Liver (tissue), 8 donors: ENCODE measurements at regions not wholly inside any gene's neighbourhood (a gene's known extent, or its start where the extent isn't known, plus 50 kb on each side); places are given as distances from the start of the nearest gene placed in this dataset.

Source experiments
- DNase-seq: peaks from one replicate; pipeline ENCODE4 v3.0.0-alpha.2; 2017; ENCODE audit warnings: low spot score
- H3K27ac ChIP-seq, 2 donors: one replicate each; pipeline ENCODE4 v1.7.0; 2013; ENCODE audit warnings: inconsistent platforms in 2 of 2, low read length in 2 of 2, control low read depth in 1 of 2, low read depth in 1 of 2, mild to moderate bottlenecking in 1 of 2
- H3K27me3 ChIP-seq, 4 donors: one replicate each; pipeline versions ENCODE4 v1.6.1 to v1.7.0; 2013; ENCODE audit warnings: low read length in 3 of 4, inconsistent platforms in 1 of 4, mild to moderate bottlenecking in 1 of 4, moderate library complexity in 1 of 4; ENCODE audit not compliant: control insufficient read depth in 4 of 4, insufficient read depth in 4 of 4
- H3K36me3 ChIP-seq, 4 donors: one replicate each; pipeline versions ENCODE4 v1.6.1 to v1.7.0; 2013; ENCODE audit warnings: low read length in 3 of 4, mild to moderate bottlenecking in 3 of 4, low read depth in 1 of 4, moderate library complexity in 1 of 4; ENCODE audit not compliant: control insufficient read depth in 4 of 4, insufficient read depth in 3 of 4
- H3K4me1 ChIP-seq, 4 donors: one replicate each; pipeline versions ENCODE4 v1.6.1 to v1.7.0; 2013; ENCODE audit warnings: low read length in 3 of 4, mild to moderate bottlenecking in 3 of 4, moderate library complexity in 1 of 4; ENCODE audit not compliant: control insufficient read depth in 4 of 4, insufficient read depth in 4 of 4
- H3K4me3 ChIP-seq, 3 donors: one replicate each; pipeline versions ENCODE4 v1.6.1 to v1.7.0; 2013; ENCODE audit warnings: low read length in 3 of 3, control low read depth in 1 of 3, low read depth in 1 of 3, mild to moderate bottlenecking in 1 of 3
- H3K9ac ChIP-seq, 2 donors: one replicate each; pipeline ENCODE4 v1.7.0; 2013; ENCODE audit warnings: low read length in 2 of 2, mild to moderate bottlenecking in 2 of 2, moderate library complexity in 2 of 2, control low read depth in 1 of 2, low read depth in 1 of 2
- H3K9me3 ChIP-seq, 4 donors: one replicate each; pipeline versions ENCODE4 v1.6.1 to v1.7.0; 2013; ENCODE audit warnings: low read length in 3 of 4; ENCODE audit not compliant: control insufficient read depth in 4 of 4
- EGR1 ChIP-seq, 2 donors: IDR thresholded peaks; 2 replicates each; pipeline ENCODE4 v1.6.1; 2016 to 2018; ENCODE audit warnings: antibody characterized with exemption in 2 of 2, low read depth in 2 of 2
- FOXA1 ChIP-seq: IDR thresholded peaks from 2 replicates; pipeline ENCODE4 v1.6.1; 2016; ENCODE audit warnings: antibody characterized with exemption
- FOXA2 ChIP-seq: IDR thresholded peaks from 2 replicates; pipeline ENCODE4 v1.6.1; 2016; ENCODE audit warnings: antibody characterized with exemption
- HNF4A ChIP-seq, 2 donors: conservative IDR thresholded peaks; 2 replicates each; pipeline ENCODE4 v1.6.1; 2016; ENCODE audit warnings: antibody characterized with exemption in 2 of 2, mild to moderate bottlenecking in 2 of 2
- HNF4G ChIP-seq: IDR thresholded peaks from 2 replicates; pipeline ENCODE4 v1.6.1; 2016; ENCODE audit warnings: antibody characterized with exemption
- JUND ChIP-seq, 2 donors: IDR thresholded peaks; 2 replicates each; pipeline ENCODE4 v1.6.1; 2016; ENCODE audit warnings: antibody characterized with exemption in 2 of 2
- NR2F2 ChIP-seq: IDR thresholded peaks from 2 replicates; pipeline ENCODE4 v1.6.1; 2016; ENCODE audit warnings: antibody characterized with exemption
- RAD21 ChIP-seq, 2 donors: IDR thresholded peaks; 2 replicates each; pipeline ENCODE4 v1.6.1; 2016; ENCODE audit warnings: antibody characterized with exemption in 2 of 2, mild to moderate bottlenecking in 2 of 2
- REST ChIP-seq: IDR thresholded peaks from 2 replicates; pipeline ENCODE4 v1.6.1; 2016; ENCODE audit warnings: antibody characterized with exemption, mild to moderate bottlenecking
- RXRA ChIP-seq, 2 donors: IDR thresholded peaks; 2 replicates each; pipeline ENCODE4 v1.6.1; 2017 to 2018; ENCODE audit warnings: antibody characterized with exemption in 2 of 2, mild to moderate bottlenecking in 1 of 2
- SP1 ChIP-seq: IDR thresholded peaks from 2 replicates; pipeline ENCODE4 v1.6.1; 2018; ENCODE audit warnings: antibody characterized with exemption, mild to moderate bottlenecking
- TAF1 ChIP-seq: conservative IDR thresholded peaks from 2 replicates; pipeline ENCODE4 v1.6.1; 2016; ENCODE audit warnings: antibody characterized with exemption, mild to moderate bottlenecking
- WGBS: extraction: QIAGEN DNeasy Blood & Tissue Kit; methylation state at CpG from one replicate; pipeline ENCODE4 v1.1.7; 2013; 5-methylcytosine and 5-hydroxymethylcytosine counted together
- TF ChIP-seq, protein P1 (sequence below): IDR thresholded peaks from 2 replicates; pipeline ENCODE4 v1.6.1; 2016; ENCODE audit warnings: antibody characterized with exemption
- TF ChIP-seq, protein P2 (sequence below): fragments of 150-350 bp; IDR thresholded peaks from 2 replicates; pipeline ENCODE4 v1.5.1; 2017; ENCODE audit warnings: improper control_type of control experiment, low read depth, low read length; ENCODE audit not compliant: missing input control
- TF ChIP-seq, protein P3 (sequence below): IDR thresholded peaks from 2 replicates; pipeline ENCODE4 v1.6.1; 2016; ENCODE audit warnings: antibody characterized with exemption
- donor health status: healthy.
- donor health status: healthy.
- donor health status: healthy.
- donor health status: healthy.
- donor health status: healthy.

DNA sequence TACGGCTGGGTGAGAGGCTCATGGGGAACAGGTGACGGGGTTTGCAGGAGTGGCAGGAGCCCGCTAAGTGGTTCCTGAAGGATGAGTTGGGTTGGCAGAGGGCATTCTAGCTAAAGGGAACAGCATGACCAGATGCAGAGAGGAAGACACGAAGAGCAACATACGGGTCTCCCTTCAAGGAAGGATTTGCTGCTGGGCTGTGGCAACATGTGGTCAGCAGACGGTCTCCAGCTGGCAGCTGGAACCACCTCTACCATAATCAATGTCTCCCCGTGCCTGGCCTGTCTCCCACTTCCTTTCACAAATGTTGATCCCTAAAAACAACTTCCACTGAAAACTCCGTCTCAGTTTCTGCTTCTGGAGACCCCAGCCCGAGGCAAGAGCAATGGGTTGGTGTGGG is 80.6 kb upstream of the SULF2 start:
- H3K4me1 ChIP-seq = peaks cover 0 to 4% (median 0%) of the 10 kb centered on the region in 4 donors
- TF ChIP-seq, protein P1, sequence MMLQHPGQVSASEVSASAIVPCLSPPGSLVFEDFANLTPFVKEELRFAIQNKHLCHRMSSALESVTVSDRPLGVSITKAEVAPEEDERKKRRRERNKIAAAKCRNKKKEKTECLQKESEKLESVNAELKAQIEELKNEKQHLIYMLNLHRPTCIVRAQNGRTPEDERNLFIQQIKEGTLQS = no peak
- no peak for TF ChIP-seq FOXA2
- no peak for TF ChIP-seq TAF1
- no peak for TF ChIP-seq FOXA1
- TF ChIP-seq, protein P2, sequence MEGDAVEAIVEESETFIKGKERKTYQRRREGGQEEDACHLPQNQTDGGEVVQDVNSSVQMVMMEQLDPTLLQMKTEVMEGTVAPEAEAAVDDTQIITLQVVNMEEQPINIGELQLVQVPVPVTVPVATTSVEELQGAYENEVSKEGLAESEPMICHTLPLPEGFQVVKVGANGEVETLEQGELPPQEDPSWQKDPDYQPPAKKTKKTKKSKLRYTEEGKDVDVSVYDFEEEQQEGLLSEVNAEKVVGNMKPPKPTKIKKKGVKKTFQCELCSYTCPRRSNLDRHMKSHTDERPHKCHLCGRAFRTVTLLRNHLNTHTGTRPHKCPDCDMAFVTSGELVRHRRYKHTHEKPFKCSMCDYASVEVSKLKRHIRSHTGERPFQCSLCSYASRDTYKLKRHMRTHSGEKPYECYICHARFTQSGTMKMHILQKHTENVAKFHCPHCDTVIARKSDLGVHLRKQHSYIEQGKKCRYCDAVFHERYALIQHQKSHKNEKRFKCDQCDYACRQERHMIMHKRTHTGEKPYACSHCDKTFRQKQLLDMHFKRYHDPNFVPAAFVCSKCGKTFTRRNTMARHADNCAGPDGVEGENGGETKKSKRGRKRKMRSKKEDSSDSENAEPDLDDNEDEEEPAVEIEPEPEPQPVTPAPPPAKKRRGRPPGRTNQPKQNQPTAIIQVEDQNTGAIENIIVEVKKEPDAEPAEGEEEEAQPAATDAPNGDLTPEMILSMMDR = no peak
- TF ChIP-seq SP1 = no peak
- no peak for TF ChIP-seq EGR1 (IDR thresholded peaks at IDR 0.05; ENCODE audit: low read depth in 2 of 2)
- TF ChIP-seq, protein P3, sequence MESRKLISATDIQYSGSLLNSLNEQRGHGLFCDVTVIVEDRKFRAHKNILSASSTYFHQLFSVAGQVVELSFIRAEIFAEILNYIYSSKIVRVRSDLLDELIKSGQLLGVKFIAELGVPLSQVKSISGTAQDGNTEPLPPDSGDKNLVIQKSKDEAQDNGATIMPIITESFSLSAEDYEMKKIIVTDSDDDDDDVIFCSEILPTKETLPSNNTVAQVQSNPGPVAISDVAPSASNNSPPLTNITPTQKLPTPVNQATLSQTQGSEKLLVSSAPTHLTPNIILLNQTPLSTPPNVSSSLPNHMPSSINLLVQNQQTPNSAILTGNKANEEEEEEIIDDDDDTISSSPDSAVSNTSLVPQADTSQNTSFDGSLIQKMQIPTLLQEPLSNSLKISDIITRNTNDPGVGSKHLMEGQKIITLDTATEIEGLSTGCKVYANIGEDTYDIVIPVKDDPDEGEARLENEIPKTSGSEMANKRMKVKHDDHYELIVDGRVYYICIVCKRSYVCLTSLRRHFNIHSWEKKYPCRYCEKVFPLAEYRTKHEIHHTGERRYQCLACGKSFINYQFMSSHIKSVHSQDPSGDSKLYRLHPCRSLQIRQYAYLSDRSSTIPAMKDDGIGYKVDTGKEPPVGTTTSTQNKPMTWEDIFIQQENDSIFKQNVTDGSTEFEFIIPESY = no peak
- no peak for TF ChIP-seq REST
- TF ChIP-seq JUND (IDR thresholded peaks at IDR 0.05) = no peak
- no peak for TF ChIP-seq RXRA (IDR thresholded peaks at IDR 0.05)
- TF ChIP-seq NR2F2 = no peak

DNA sequence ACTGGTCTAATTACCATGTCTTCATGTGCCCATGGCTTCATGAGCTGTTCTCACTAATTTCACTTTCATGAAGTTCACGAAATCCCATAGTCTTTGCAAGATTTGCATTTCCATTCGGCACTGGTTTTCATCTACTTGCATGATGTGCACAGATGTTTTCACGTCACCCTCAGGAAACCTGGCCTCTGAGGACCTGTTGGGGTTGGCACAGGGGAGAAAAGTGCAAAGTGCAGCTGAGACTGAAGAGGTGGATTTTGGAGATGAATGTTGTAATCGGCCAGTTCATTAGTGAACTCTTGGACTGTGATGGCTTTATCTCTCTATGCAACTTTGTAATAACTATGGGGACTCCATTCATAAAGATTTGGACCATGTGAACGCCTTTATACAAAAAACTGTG is 80.2 kb upstream of the SULF2 start:
- Histone ChIP-seq H3K36me3 (no peaks in the 10 kb centered on the region), H3K9me3 (peaks cover 0 to 10% (median 4%) of the 10 kb centered on the region in 4 donors), H3K9ac (no peak overlapping the region), H3K4me3 (no peak overlapping the region), H3K27ac (no peak overlapping the region), H3K4me1 (peaks cover 0 to 4% (median 0%) of the 10 kb centered on the region in 4 donors), H3K27me3 (peaks cover 0 to 4% (median 0%) of the 10 kb centered on the region in 4 donors)
- DNase-seq = no peak
- 59% methylated on average over 5 of the region's 5 CpGs for WGBS
- TF ChIP-seq HNF4A (conservative IDR thresholded peaks at IDR 0.05) (peak; percentile 86 to 88), FOXA1 (no peak), RAD21 (IDR thresholded peaks at IDR 0.05) (peak in 1 of 2 donors; percentile 7), SP1 (peak; percentile 21), HNF4G (peak; percentile 53), NR2F2 (no peak), JUND (IDR thresholded peaks at IDR 0.05) (peak in 1 of 2 donors; percentile 36), RXRA (IDR thresholded peaks at IDR 0.05) (peak; percentile 34 to 70)
- TF ChIP-seq, protein P3 = no peak

More for the DNA sequence above, 80.6 kb upstream of the SULF2 start:
- Histone ChIP-seq H3K36me3 (no peaks in the 10 kb centered on the region), H3K27me3 (peaks cover 0 to 4% (median 0%) of the 10 kb centered on the region in 4 donors), H3K9me3 (peaks cover 0 to 10% (median 4%) of the 10 kb centered on the region in 4 donors), H3K27ac (no peak overlapping the region), H3K4me3 (no peak overlapping the region), H3K9ac (no peak overlapping the region)
- 78% methylated on average over 9 of the region's 9 CpGs for WGBS
- no peak for DNase-seq
